ENCODE measurements at regions not wholly inside any gene's neighbourhood (a gene's known extent, or its start where the extent isn't known, plus 50 kb on each side); places are given as distances from the start of the nearest gene placed in this dataset.
"Not testable (repeated sequence)": the region's sequence is repeated elsewhere in the genome, so short reads cannot be mapped to it uniquely, and the experiment has no call there.

GRCh38 chr16:15247971-15248370 is 130.1 kb downstream of the NPIPA5 start:
- H3K27ac ChIP-seq (ENCODE audit: low read length); H3K27me3 ChIP-seq (ENCODE audit: insufficient read depth, low read length, poor library complexity); H3K4me1 ChIP-seq (ENCODE audit: insufficient read depth, low read length); H3K4me3 ChIP-seq (ENCODE audit: low read depth in 1 of 2, low read length in 2 of 2); H4K20me1 ChIP-seq (ENCODE audit: insufficient read depth, low read length); ATAC-seq (ENCODE audit: insufficient read depth, low read depth); H3K4me2 ChIP-seq (ENCODE audit: insufficient read depth, low read length); H3K79me2 ChIP-seq (ENCODE audit: insufficient read depth, low read length); H3K36me3 ChIP-seq (ENCODE audit: insufficient read depth, low read length); H2AFZ ChIP-seq (ENCODE audit: low read depth, low read length); DNase-seq; H3K9me3 ChIP-seq (ENCODE audit: insufficient read depth, low read length, severe bottlenecking); H3K9ac ChIP-seq (ENCODE audit: low read depth, low read length): not testable (repeated sequence)

GRCh38 chr16:15236674-15237323 is 141.3 kb downstream of the NPIPA5 start:
- not testable (repeated sequence) for H4K20me1 ChIP-seq (ENCODE audit: insufficient read depth, low read length); H3K27ac ChIP-seq (ENCODE audit: low read length); H3K27me3 ChIP-seq (ENCODE audit: insufficient read depth, low read length, poor library complexity); ATAC-seq (ENCODE audit: insufficient read depth, low read depth); H3K4me1 ChIP-seq (ENCODE audit: insufficient read depth, low read length); H3K9ac ChIP-seq (ENCODE audit: low read depth, low read length); H3K4me2 ChIP-seq (ENCODE audit: insufficient read depth, low read length); H2AFZ ChIP-seq (ENCODE audit: low read depth, low read length); H3K4me3 ChIP-seq (ENCODE audit: low read depth in 1 of 2, low read length in 2 of 2); H3K36me3 ChIP-seq (ENCODE audit: insufficient read depth, low read length); H3K9me3 ChIP-seq (ENCODE audit: insufficient read depth, low read length, severe bottlenecking); DNase-seq; H3K79me2 ChIP-seq (ENCODE audit: insufficient read depth, low read length)

GRCh38 chr16:15235140-15235539 is 141.1 kb upstream of the RRN3 start:
- H3K79me2 ChIP-seq (ENCODE audit: insufficient read depth, low read length); H2AFZ ChIP-seq (ENCODE audit: low read depth, low read length); H3K9me3 ChIP-seq (ENCODE audit: insufficient read depth, low read length, severe bottlenecking); ATAC-seq (ENCODE audit: insufficient read depth, low read depth); DNase-seq; H3K4me3 ChIP-seq (ENCODE audit: low read depth in 1 of 2, low read length in 2 of 2); H3K27ac ChIP-seq (ENCODE audit: low read length); H3K4me1 ChIP-seq (ENCODE audit: insufficient read depth, low read length); H3K9ac ChIP-seq (ENCODE audit: low read depth, low read length); H3K4me2 ChIP-seq (ENCODE audit: insufficient read depth, low read length); H4K20me1 ChIP-seq (ENCODE audit: insufficient read depth, low read length); H3K36me3 ChIP-seq (ENCODE audit: insufficient read depth, low read length); H3K27me3 ChIP-seq (ENCODE audit: insufficient read depth, low read length, poor library complexity): not testable (repeated sequence)

- H4K20me1 ChIP-seq (ENCODE audit: insufficient read depth, low read length); H3K9me3 ChIP-seq (ENCODE audit: insufficient read depth, low read length, severe bottlenecking); H3K4me2 ChIP-seq (ENCODE audit: insufficient read depth, low read length); H2AFZ ChIP-seq (ENCODE audit: low read depth, low read length); H3K4me3 ChIP-seq (ENCODE audit: low read depth in 1 of 2, low read length in 2 of 2); H3K27ac ChIP-seq (ENCODE audit: low read length); H3K36me3 ChIP-seq (ENCODE audit: insufficient read depth, low read length); DNase-seq; H3K27me3 ChIP-seq (ENCODE audit: insufficient read depth, low read length, poor library complexity); H3K79me2 ChIP-seq (ENCODE audit: insufficient read depth, low read length); ATAC-seq (ENCODE audit: insufficient read depth, low read depth); H3K9ac ChIP-seq (ENCODE audit: low read depth, low read length); H3K4me1 ChIP-seq (ENCODE audit: insufficient read depth, low read length): not testable (repeated sequence)
Measured at GRCh38 chr16:15234702-15235101, 140.6 kb upstream of the RRN3 start.

- H3K79me2 ChIP-seq (ENCODE audit: insufficient read depth, low read length); DNase-seq; H3K4me2 ChIP-seq (ENCODE audit: insufficient read depth, low read length); H3K9me3 ChIP-seq (ENCODE audit: insufficient read depth, low read length, severe bottlenecking); H2AFZ ChIP-seq (ENCODE audit: low read depth, low read length); H3K27ac ChIP-seq (ENCODE audit: low read length); H3K4me1 ChIP-seq (ENCODE audit: insufficient read depth, low read length); ATAC-seq (ENCODE audit: insufficient read depth, low read depth); H3K9ac ChIP-seq (ENCODE audit: low read depth, low read length); H4K20me1 ChIP-seq (ENCODE audit: insufficient read depth, low read length); H3K4me3 ChIP-seq (ENCODE audit: low read depth in 1 of 2, low read length in 2 of 2); H3K36me3 ChIP-seq (ENCODE audit: insufficient read depth, low read length); H3K27me3 ChIP-seq (ENCODE audit: insufficient read depth, low read length, poor library complexity): not testable (repeated sequence)
Measured at GRCh38 chr16:15230432-15230831, 136.4 kb upstream of the RRN3 start.

- H3K9ac ChIP-seq (ENCODE audit: low read depth, low read length); H4K20me1 ChIP-seq (ENCODE audit: insufficient read depth, low read length); H3K27ac ChIP-seq (ENCODE audit: low read length); H3K27me3 ChIP-seq (ENCODE audit: insufficient read depth, low read length, poor library complexity); DNase-seq; H3K79me2 ChIP-seq (ENCODE audit: insufficient read depth, low read length); H2AFZ ChIP-seq (ENCODE audit: low read depth, low read length); H3K9me3 ChIP-seq (ENCODE audit: insufficient read depth, low read length, severe bottlenecking); H3K4me2 ChIP-seq (ENCODE audit: insufficient read depth, low read length); H3K36me3 ChIP-seq (ENCODE audit: insufficient read depth, low read length); H3K4me1 ChIP-seq (ENCODE audit: insufficient read depth, low read length); H3K4me3 ChIP-seq (ENCODE audit: low read depth in 1 of 2, low read length in 2 of 2); ATAC-seq (ENCODE audit: insufficient read depth, low read depth): not testable (repeated sequence)
Measured at GRCh38 chr16:15229661-15230060, 135.6 kb upstream of the RRN3 start.

GRCh38 chr16:15224651-15225050 is 130.6 kb upstream of the RRN3 start:
- not testable (repeated sequence) for H3K4me1 ChIP-seq (ENCODE audit: insufficient read depth, low read length); H3K27me3 ChIP-seq (ENCODE audit: insufficient read depth, low read length, poor library complexity); H3K9me3 ChIP-seq (ENCODE audit: insufficient read depth, low read length, severe bottlenecking); H3K4me3 ChIP-seq (ENCODE audit: low read depth in 1 of 2, low read length in 2 of 2); H3K9ac ChIP-seq (ENCODE audit: low read depth, low read length); ATAC-seq (ENCODE audit: insufficient read depth, low read depth); H2AFZ ChIP-seq (ENCODE audit: low read depth, low read length); H3K36me3 ChIP-seq (ENCODE audit: insufficient read depth, low read length); H4K20me1 ChIP-seq (ENCODE audit: insufficient read depth, low read length); H3K4me2 ChIP-seq (ENCODE audit: insufficient read depth, low read length); H3K27ac ChIP-seq (ENCODE audit: low read length); DNase-seq; H3K79me2 ChIP-seq (ENCODE audit: insufficient read depth, low read length)

GRCh38 chr16:15223398-15223797 is 129.3 kb upstream of the RRN3 start:
- not testable (repeated sequence) for H3K4me2 ChIP-seq (ENCODE audit: insufficient read depth, low read length); H4K20me1 ChIP-seq (ENCODE audit: insufficient read depth, low read length); DNase-seq; H3K4me1 ChIP-seq (ENCODE audit: insufficient read depth, low read length); H2AFZ ChIP-seq (ENCODE audit: low read depth, low read length); H3K9me3 ChIP-seq (ENCODE audit: insufficient read depth, low read length, severe bottlenecking); H3K36me3 ChIP-seq (ENCODE audit: insufficient read depth, low read length); H3K9ac ChIP-seq (ENCODE audit: low read depth, low read length); H3K4me3 ChIP-seq (ENCODE audit: low read depth in 1 of 2, low read length in 2 of 2); ATAC-seq (ENCODE audit: insufficient read depth, low read depth); H3K27me3 ChIP-seq (ENCODE audit: insufficient read depth, low read length, poor library complexity); H3K79me2 ChIP-seq (ENCODE audit: insufficient read depth, low read length); H3K27ac ChIP-seq (ENCODE audit: low read length)
